MM.1S (cell line): ENCODE measurements at regions not wholly inside any gene's neighbourhood (a gene's known extent, or its start where the extent isn't known, plus 50 kb on each side); places are given as distances from the start of the nearest gene placed in this dataset.

Source experiments
- EZH2phosphoT487 ChIP-seq: fragments of 300-600 bp; sonication (generic); IDR thresholded peaks from 2 replicates; pipeline ENCODE4 v1.6.1; 2018; ENCODE audit warnings: antibody characterized with exemption, low read length
- TF ChIP-seq, protein P1 (sequence below): fragments of 300-600 bp; sonication (generic); IDR thresholded peaks from 2 replicates; pipeline ENCODE4 v1.5.1; 2016; ENCODE audit warnings: antibody characterized with exemption, low read length, mixed read lengths

- TF ChIP-seq, protein P1, sequence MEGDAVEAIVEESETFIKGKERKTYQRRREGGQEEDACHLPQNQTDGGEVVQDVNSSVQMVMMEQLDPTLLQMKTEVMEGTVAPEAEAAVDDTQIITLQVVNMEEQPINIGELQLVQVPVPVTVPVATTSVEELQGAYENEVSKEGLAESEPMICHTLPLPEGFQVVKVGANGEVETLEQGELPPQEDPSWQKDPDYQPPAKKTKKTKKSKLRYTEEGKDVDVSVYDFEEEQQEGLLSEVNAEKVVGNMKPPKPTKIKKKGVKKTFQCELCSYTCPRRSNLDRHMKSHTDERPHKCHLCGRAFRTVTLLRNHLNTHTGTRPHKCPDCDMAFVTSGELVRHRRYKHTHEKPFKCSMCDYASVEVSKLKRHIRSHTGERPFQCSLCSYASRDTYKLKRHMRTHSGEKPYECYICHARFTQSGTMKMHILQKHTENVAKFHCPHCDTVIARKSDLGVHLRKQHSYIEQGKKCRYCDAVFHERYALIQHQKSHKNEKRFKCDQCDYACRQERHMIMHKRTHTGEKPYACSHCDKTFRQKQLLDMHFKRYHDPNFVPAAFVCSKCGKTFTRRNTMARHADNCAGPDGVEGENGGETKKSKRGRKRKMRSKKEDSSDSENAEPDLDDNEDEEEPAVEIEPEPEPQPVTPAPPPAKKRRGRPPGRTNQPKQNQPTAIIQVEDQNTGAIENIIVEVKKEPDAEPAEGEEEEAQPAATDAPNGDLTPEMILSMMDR = no peak
- TF ChIP-seq EZH2phosphoT487 = no peak
These were observed 116.7 kb upstream of the ZNF366 start for GRCh38 chr5:72623936-72624335.
